Upper lobe of left lung (tissue), 6 donors: ENCODE measurements at regions not wholly inside any gene's neighbourhood (a gene's known extent, or its start where the extent isn't known, plus 50 kb on each side); places are given as distances from the start of the nearest gene placed in this dataset.

Source experiments
- ATAC-seq, 2 donors: fragments of 200-7000 bp; cut with Tn5 transposase; one replicate each; pipeline ENCODE4 v1.9.1; 2022; ENCODE audit warnings: mild to moderate bottlenecking in 2 of 2, moderate library complexity in 2 of 2; ENCODE audit not compliant: low FRiP score in 2 of 2
- DNase-seq, 2 donors: peaks; one replicate each; pipeline ENCODE4 v3.0.0-alpha.2; 2019 to 2020
- H3K27ac ChIP-seq, 4 donors: fragments of 200-600 bp; sonication (generic); one replicate each; pipeline ENCODE4 v1.5.1; 2016 to 2019
- H3K27me3 ChIP-seq, 4 donors: fragments of 200-600 bp; sonication (generic); one replicate each; pipeline ENCODE4 v1.5.1; 2017 to 2019
- H3K36me3 ChIP-seq, 4 donors: fragments of 200-600 bp; sonication (generic); one replicate each; pipeline ENCODE4 v1.5.1; 2016 to 2019
- H3K4me1 ChIP-seq, 4 donors: fragments of 200-600 bp; sonication (generic); one replicate each; pipeline ENCODE4 v1.5.1; 2018 to 2019
- H3K4me3 ChIP-seq, 4 donors: fragments of 200-600 bp; sonication (generic); one replicate each; pipeline ENCODE4 v1.5.1; 2017 to 2019; ENCODE audit warnings: mild to moderate bottlenecking in 2 of 4, moderate library complexity in 1 of 4
- H3K9me3 ChIP-seq, 4 donors: fragments of 200-600 bp; sonication (generic); one replicate each; pipeline ENCODE4 v1.5.1; 2018 to 2019
- CTCF ChIP-seq, 6 experiments: fragments of 450-650 bp in 4 of 6; fragments of 200-600 bp in 2 of 6; sonication (generic) in 2 of 6; IDR thresholded peaks; one replicate each; pipeline ENCODE4 v1.5.1; 2016 to 2019; ENCODE audit warnings: antibody characterized with exemption in 6 of 6
- EP300 ChIP-seq, 4 donors: sonication (generic); formaldehyde crosslinking; IDR thresholded peaks; one replicate each; pipeline ENCODE4 v1.5.1; 2017; ENCODE audit warnings: antibody characterized with exemption in 4 of 4, control low read depth in 2 of 4
- POLR2A ChIP-seq, 4 donors: fragments of 450-650 bp; IDR thresholded peaks; one replicate each; pipeline ENCODE4 v1.5.1; 2016 to 2017; ENCODE audit warnings: antibody characterized with exemption in 4 of 4, mild to moderate bottlenecking in 2 of 4
- POLR2AphosphoS5 ChIP-seq, 2 donors: sonication (generic); formaldehyde crosslinking; IDR thresholded peaks; one replicate each; pipeline ENCODE4 v1.5.1; 2017; ENCODE audit warnings: antibody characterized with exemption in 2 of 2
- WGBS, 2 donors: methylation state at CpG; one replicate each; pipeline ENCODE4 v1.1.5; 2017 to 2018; 5-methylcytosine and 5-hydroxymethylcytosine counted together
- donor health status: DM: no; HTN: no; CAD: no; lungs with moderate emphysema.
- donor health status: DM: no; HTN: yes; CAD: no; lungs with severe emphysema.

DNA sequence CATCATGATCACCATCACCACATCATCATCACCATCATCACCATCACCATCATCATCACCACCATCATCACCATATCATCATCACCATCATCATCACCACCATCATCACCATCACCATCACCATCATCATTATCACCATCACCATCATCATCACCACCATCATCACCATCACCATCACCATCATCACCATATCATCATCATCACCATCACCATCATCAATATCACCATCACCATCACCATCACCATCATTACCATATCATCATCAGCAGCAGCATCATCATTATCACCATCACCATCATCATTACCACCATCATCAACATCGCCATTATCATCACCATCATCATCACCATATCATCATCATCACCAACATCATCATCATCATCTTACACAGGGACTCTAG, 351.1 kb downstream of the MIAT start:
- 91 to 92% methylated on average over 1 of the region's 1 CpG for WGBS, 2 donors
- no peak for DNase-seq
- no peak for ATAC-seq
- Histone ChIP-seq H3K27ac (no peak overlapping the region), H3K4me3 (no peak overlapping the region), H3K4me1 (no peaks in the 10 kb centered on the region), H3K27me3 (no peaks in the 10 kb centered on the region), H3K36me3 (no peaks in the 10 kb centered on the region), H3K9me3 (no peaks in the 10 kb centered on the region)
- TF ChIP-seq CTCF (IDR thresholded peaks at IDR 0.05) (no peak), EP300 (IDR thresholded peaks at IDR 0.05) (no peak), POLR2AphosphoS5 (IDR thresholded peaks at IDR 0.05) (no peak), POLR2A (IDR thresholded peaks at IDR 0.05) (no peak)

- no peaks in the 10 kb centered on the region for H3K4me1 ChIP-seq
- peaks cover 0 to 3% (median 0%) of the 10 kb centered on the region in 4 donors for H3K9me3 ChIP-seq
- no peaks in the 10 kb centered on the region for H3K27me3 ChIP-seq
- no peak for DNase-seq
- 81 to 84% methylated on average over 3 of the region's 3 CpGs for WGBS, 2 donors
- no peak for ATAC-seq
- H3K4me3 ChIP-seq, result no peak overlapping the region
- TF ChIP-seq POLR2AphosphoS5 (IDR thresholded peaks at IDR 0.05), result no peak
- no peak for TF ChIP-seq EP300 (IDR thresholded peaks at IDR 0.05)
- no peak for TF ChIP-seq CTCF (IDR thresholded peaks at IDR 0.05)
- no peak overlapping the region for H3K27ac ChIP-seq
- no peaks in the 10 kb centered on the region for H3K36me3 ChIP-seq
These were observed 353.7 kb downstream of the MIAT start for GRCh38 chr22:27011133-27011532.

DNA sequence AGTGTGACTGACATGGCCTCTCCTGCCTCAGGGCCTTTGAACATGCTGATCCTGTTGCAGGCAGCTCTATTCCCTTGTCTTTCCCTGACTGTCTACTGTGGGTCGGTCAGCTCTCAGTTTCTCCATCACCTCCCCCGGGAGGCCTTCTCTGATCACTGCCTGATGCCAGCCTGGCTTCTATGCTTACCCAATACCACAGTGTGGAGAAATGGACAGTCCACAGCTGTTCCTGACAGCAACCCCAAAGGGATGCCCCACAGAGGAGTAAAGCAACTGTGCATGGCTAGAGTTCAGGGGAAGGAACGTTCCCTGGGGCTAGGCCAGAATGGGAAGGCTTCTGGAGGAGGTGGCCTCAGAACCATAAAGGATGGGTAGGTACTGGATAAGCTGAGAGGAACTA, 354.3 kb downstream of the MIAT start:
- ATAC-seq, result no peak
- TF ChIP-seq POLR2AphosphoS5 (IDR thresholded peaks at IDR 0.05), result no peak
- TF ChIP-seq POLR2A (IDR thresholded peaks at IDR 0.05), result no peak
- TF ChIP-seq EP300 (IDR thresholded peaks at IDR 0.05), result no peak
- no peak for TF ChIP-seq CTCF (IDR thresholded peaks at IDR 0.05)
- WGBS, 2 donors, result 63 to 86% methylated on average over 3 of the region's 3 CpGs

GRCh38 chr22:27019827-27020226, 362.4 kb downstream of the MIAT start:
- DNase-seq (no peak), ATAC-seq (no peak)
- TF ChIP-seq POLR2AphosphoS5 (IDR thresholded peaks at IDR 0.05) (no peak), POLR2A (IDR thresholded peaks at IDR 0.05) (no peak), CTCF (IDR thresholded peaks at IDR 0.05) (no peak)
- H3K9me3 ChIP-seq, result no peaks in the 10 kb centered on the region
- H3K27me3 ChIP-seq, result no peaks in the 10 kb centered on the region
- H3K36me3 ChIP-seq, result no peaks in the 10 kb centered on the region
- no peak overlapping the region for H3K27ac ChIP-seq
- H3K4me1 ChIP-seq, result no peaks in the 10 kb centered on the region
- 60 to 61% methylated on average over 4 of the region's 4 CpGs for WGBS, 2 donors
- no peak overlapping the region for H3K4me3 ChIP-seq

More for the DNA sequence above, 354.3 kb downstream of the MIAT start:
- Histone ChIP-seq H3K4me3 (no peak overlapping the region), H3K36me3 (no peaks in the 10 kb centered on the region), H3K27ac (no peak overlapping the region), H3K9me3 (peaks cover 0 to 3% (median 0%) of the 10 kb centered on the region in 4 donors), H3K27me3 (no peaks in the 10 kb centered on the region), H3K4me1 (no peaks in the 10 kb centered on the region)
- no peak for DNase-seq

- H3K9me3 ChIP-seq, result no peaks in the 10 kb centered on the region
- no peak overlapping the region for H3K27ac ChIP-seq
- DNase-seq (no peak), ATAC-seq (no peak)
- no peak overlapping the region for H3K4me3 ChIP-seq
- 69 to 73% methylated on average over 7 to 8 of the region's 8 CpGs for WGBS, 2 donors
- no peaks in the 10 kb centered on the region for H3K27me3 ChIP-seq
- H3K36me3 ChIP-seq, result no peaks in the 10 kb centered on the region
- no peak for TF ChIP-seq CTCF (IDR thresholded peaks at IDR 0.05)
- no peak for TF ChIP-seq POLR2AphosphoS5 (IDR thresholded peaks at IDR 0.05)
- TF ChIP-seq EP300 (IDR thresholded peaks at IDR 0.05), result no peak
- TF ChIP-seq POLR2A (IDR thresholded peaks at IDR 0.05), result no peak
- no peaks in the 10 kb centered on the region for H3K4me1 ChIP-seq
These were observed 365.0 kb downstream of the MIAT start for GRCh38 chr22:27022274-27022895.
